ENCODE measurements at regions not wholly inside any gene's neighbourhood (a gene's known extent, or its start where the extent isn't known, plus 50 kb on each side); places are given as distances from the start of the nearest gene placed in this dataset.

DNA sequence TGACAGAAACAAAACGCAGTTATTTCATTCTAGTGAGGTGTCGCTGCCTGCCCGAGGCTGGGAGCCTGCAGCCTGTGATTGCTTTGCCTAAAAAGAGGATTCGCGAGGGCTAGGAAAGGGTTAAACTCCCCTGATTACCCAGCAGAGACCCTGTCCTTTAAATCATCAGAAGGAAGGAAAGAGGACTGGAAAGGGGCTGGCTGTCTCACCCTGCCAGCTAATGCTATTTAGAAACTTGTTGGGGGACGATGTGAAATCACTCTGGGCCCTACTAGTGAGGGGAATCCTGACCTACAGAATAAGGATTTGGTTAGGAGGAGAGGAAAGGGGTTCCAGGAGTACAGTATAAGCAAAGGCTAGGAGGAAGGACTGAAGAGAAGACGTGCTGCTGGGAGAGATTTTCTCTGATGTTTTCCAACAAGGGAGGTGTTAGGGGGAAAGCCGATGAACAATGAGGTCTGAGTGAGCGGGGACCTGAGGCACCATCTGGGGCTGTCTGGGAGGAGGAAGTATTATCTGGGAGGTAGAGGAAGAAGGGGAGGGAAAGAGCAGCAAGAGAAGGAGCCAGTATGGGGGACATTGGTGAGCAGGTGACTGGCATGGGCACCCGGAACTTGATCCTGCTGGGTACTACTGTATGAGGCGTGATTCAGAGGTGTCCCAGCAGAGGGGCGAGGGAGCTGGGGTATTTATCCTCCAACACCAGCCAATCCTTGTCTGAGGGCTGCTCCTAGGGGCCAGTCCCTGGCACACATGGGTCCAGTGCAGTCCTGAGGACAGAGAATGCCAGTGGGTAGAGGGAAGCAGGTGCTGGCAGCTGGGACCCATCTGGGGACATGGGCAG is 55.7 kb upstream of the PTPRS start:
- ATAC-seq (no peak), DNase-seq (no peak), FAIRE-seq (no peak)
- WGBS, 2 donors, result 13 to 14% methylated on average over 12 of the region's 12 CpGs
- Histone ChIP-seq H3K4me1 (no peaks in the 10 kb centered on the region), H3K36me3 (no peaks in the 10 kb centered on the region), H3K9me3 (no peaks in the 10 kb centered on the region), H3K27me3 (peaks cover 0 to 29% (median 0%) of the 10 kb centered on the region in 4 donors), H3K27ac (no peak overlapping the region), H3K4me3 (no peak overlapping the region)
- intact Hi-C loops (cut with DNase I), result no loop called here
- TF ChIP-seq, protein P1, sequence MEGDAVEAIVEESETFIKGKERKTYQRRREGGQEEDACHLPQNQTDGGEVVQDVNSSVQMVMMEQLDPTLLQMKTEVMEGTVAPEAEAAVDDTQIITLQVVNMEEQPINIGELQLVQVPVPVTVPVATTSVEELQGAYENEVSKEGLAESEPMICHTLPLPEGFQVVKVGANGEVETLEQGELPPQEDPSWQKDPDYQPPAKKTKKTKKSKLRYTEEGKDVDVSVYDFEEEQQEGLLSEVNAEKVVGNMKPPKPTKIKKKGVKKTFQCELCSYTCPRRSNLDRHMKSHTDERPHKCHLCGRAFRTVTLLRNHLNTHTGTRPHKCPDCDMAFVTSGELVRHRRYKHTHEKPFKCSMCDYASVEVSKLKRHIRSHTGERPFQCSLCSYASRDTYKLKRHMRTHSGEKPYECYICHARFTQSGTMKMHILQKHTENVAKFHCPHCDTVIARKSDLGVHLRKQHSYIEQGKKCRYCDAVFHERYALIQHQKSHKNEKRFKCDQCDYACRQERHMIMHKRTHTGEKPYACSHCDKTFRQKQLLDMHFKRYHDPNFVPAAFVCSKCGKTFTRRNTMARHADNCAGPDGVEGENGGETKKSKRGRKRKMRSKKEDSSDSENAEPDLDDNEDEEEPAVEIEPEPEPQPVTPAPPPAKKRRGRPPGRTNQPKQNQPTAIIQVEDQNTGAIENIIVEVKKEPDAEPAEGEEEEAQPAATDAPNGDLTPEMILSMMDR (IDR thresholded peaks at IDR 0.05), result no peak

DNA sequence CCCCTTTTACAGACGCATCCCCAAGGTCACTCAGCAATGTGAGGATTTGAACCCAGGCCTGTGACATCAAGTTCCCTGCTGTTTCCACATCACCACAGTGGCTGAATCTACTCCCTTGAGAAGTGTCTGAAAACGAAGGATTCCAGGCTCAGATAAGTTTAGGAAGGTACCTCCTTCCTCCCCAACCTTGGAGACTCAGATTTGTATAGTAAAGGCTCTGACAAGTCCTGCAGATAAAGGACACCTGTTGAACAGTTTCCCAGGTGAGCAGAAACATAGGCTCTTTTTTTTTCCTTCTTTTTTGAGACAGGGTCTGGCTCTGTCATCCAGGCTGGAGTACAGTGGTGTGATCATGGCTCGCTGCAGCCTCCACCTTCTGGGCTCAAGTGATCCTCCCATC is 56.4 kb upstream of the PTPRS start:
- no peaks in the 10 kb centered on the region for H3K4me1 ChIP-seq
- H3K27me3 ChIP-seq, result peaks cover 0 to 29% (median 0%) of the 10 kb centered on the region in 4 donors
- H3K36me3 ChIP-seq, result no peaks in the 10 kb centered on the region
- H3K27ac ChIP-seq, result no peak overlapping the region
- intact Hi-C loops (cut with DNase I), result no loop called here
- ATAC-seq, result no peak
- 49 to 55% methylated on average over 3 of the region's 3 CpGs for WGBS, 2 donors
- no peak for FAIRE-seq
- TF ChIP-seq, protein P1 (IDR thresholded peaks at IDR 0.05), result no peak
- no peak for DNase-seq
- no peaks in the 10 kb centered on the region for H3K9me3 ChIP-seq
- no peak overlapping the region for H3K4me3 ChIP-seq

DNA sequence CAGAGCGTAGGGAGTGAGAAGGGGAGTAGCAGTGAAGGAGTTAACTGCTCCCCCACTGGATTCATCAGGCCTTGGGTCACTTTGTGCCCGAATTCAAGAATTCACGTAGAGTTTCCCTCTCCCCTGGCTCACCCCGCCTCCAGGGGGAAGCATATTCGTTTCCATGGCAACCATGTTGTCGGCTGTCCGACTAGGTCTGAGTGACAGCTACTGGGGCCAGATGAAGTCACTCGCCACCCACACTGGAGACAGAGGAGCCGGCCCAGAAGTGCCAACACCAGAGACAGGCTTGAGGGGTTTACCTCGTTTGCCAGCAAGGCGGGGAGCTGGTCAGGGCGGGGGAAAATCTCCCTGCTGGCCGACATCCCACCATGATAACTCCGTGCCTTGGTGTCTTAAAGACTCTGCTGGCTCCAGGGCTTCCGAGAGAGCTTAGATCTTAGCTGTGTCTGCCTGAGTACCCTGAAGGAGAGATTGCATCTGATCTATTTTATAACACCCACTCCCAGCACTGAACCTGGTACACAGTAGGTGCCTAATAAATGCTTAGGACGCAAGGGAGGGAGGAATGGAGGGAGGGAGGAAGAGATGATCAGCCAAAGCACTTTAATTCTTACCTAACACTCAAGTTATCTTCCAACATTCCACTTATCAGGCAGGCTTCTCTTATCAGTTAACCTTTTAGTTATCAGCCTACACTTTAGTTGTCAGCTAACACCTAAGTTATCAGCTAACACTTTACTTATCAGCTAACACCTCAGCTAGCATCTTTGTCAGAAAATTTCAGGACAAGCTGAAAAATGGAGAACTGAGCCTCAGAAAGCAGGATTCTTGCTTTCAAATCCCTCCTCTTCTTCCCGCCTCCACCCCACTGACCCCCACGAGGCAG is 57.2 kb upstream of the ZNRF4 start:
- Histone ChIP-seq H3K4me1 (no peaks in the 10 kb centered on the region), H3K9me3 (no peaks in the 10 kb centered on the region), H3K4me3 (no peak overlapping the region), H3K27me3 (peaks cover 0 to 22% (median 0%) of the 10 kb centered on the region in 4 donors), H3K36me3 (no peaks in the 10 kb centered on the region), H3K27ac (no peak overlapping the region)
- peak in 1 of 4 donors; percentile 19 for ATAC-seq
- TF ChIP-seq, protein P1 (IDR thresholded peaks at IDR 0.05), result no peak
- intact Hi-C loops (cut with DNase I), result no loop called here
- DNase-seq, result no peak
- FAIRE-seq, result no peak
- 4 to 5% methylated on average over 18 of the region's 18 CpGs for WGBS, 2 donors

DNA sequence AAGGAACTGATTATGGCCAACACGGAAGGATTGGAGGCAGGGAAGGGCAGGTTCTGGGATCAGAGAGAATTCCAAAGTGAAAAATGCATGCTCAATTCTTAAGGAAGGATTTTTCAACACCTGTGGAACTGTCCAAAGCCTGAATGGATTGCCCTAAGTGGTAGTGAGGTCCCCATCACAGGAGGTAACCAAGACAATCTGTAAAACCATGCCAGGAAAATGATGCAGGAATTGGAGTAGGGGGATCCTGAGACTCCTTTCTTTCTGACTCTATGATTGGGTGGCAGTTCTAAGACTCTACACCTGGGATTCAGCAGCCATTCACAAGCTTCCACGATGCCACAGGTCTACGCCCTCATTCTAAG is 56.5 kb upstream of the ZNRF4 start:
- H3K36me3 ChIP-seq, result no peaks in the 10 kb centered on the region
- intact Hi-C loops (cut with DNase I), result no loop called here
- WGBS, 2 donors, result 63% methylated on average over 3 of the region's 3 CpGs
- H3K4me3 ChIP-seq, result no peak overlapping the region
- no peak overlapping the region for H3K27ac ChIP-seq
- FAIRE-seq (no peak), DNase-seq (no peak), ATAC-seq (no peak)
- no peaks in the 10 kb centered on the region for H3K9me3 ChIP-seq
- peaks cover 0 to 17% (median 0%) of the 10 kb centered on the region in 4 donors for H3K27me3 ChIP-seq
- H3K4me1 ChIP-seq, result no peaks in the 10 kb centered on the region
- TF ChIP-seq, protein P1 (IDR thresholded peaks at IDR 0.05), result no peak
